Pancreas (tissue), 10 donors: ENCODE measurements at regions not wholly inside any gene's neighbourhood (a gene's known extent, or its start where the extent isn't known, plus 50 kb on each side); places are given as distances from the start of the nearest gene placed in this dataset.
"Not testable (repeated sequence)": the region's sequence is repeated elsewhere in the genome, so short reads cannot be mapped to it uniquely, and the experiment has no call there.

Experiments used
- ATAC-seq, 4 donors: fragments of 200-7000 bp; cut with Tn5 transposase; one replicate each; pipeline versions ENCODE4 v1.8.0 to v1.9.1; 2020; ENCODE audit warnings: mild to moderate bottlenecking in 4 of 4, moderate library complexity in 4 of 4
- DNase-seq, 6 donors: peaks; one replicate each; pipeline ENCODE4 v3.0.0-alpha.2; 2020
- FAIRE-seq: peaks from 2 replicates; lab custom pipeline; 2012; peaks lifted over from hg19 to GRCh38; lab: Jason Lieb, UNC
- H3K27ac ChIP-seq, 4 donors: fragments of 200-600 bp; sonication (generic); 1 replicate in 3 of 4; 2 replicates in 1 of 4; pipeline versions ENCODE4 v1.5.0 to v1.8.0; 2020
- H3K27me3 ChIP-seq, 4 donors: fragments of 200-600 bp; one replicate each; pipeline ENCODE4 v1.8.0; 2021
- H3K36me3 ChIP-seq, 3 donors: fragments of 200-600 bp; sonication (generic) in 1 of 3; one replicate each; pipeline versions ENCODE4 v1.5.0 to v1.8.0; 2020 to 2021
- H3K4me1 ChIP-seq, 3 donors: fragments of 200-600 bp; one replicate each; pipeline ENCODE4 v1.8.0; 2021
- H3K4me3 ChIP-seq, 4 donors: fragments of 200-600 bp; sonication (generic) in 2 of 4; one replicate each; pipeline versions ENCODE4 v1.5.0 to v1.8.0; 2020 to 2021
- H3K9me3 ChIP-seq, 4 donors: fragments of 200-600 bp; one replicate each; pipeline ENCODE4 v1.8.0; 2021
- WGBS, 2 donors: extraction: QIAGEN DNeasy Blood & Tissue Kit; methylation state at CpG; one replicate each; pipeline ENCODE4 v1.1.7; 2013; 5-methylcytosine and 5-hydroxymethylcytosine counted together
- intact Hi-C, 3 donors: fragments of 100-400 bp; cut with DNase I; formaldehyde crosslinking; loops; one replicate each; pipeline versions ENCODE4 v1.11.1 to v1.14.2; 2022
- TF ChIP-seq, protein P1 (sequence below), 4 donors: fragments of 200-600 bp; sonication (generic) in 3 of 4; IDR thresholded peaks; one replicate each; pipeline versions ENCODE4 v1.5.0 to v1.8.0; 2021; ENCODE audit warnings: antibody characterized with exemption in 4 of 4
- donor health status: healthy with polysubstance abuse.
- donor health status: DM: no; HTN: no; CAD: no; lungs with moderate emphysema.
- donor health status: DM: no; HTN: no; CAD: no.
- donor health status: control.
- donor health status: control.
- donor health status: Bipolar disorder and iron deficiency.
- donor health status: DM: yes; HTN: yes; CAD: no.
- donor health status: DM: no; HTN: no; CAD: no.
- donor health status: DM: no; HTN: no; CAD: no.
- donor health status: DM: yes; HTN: yes; CAD: no.

DNA sequence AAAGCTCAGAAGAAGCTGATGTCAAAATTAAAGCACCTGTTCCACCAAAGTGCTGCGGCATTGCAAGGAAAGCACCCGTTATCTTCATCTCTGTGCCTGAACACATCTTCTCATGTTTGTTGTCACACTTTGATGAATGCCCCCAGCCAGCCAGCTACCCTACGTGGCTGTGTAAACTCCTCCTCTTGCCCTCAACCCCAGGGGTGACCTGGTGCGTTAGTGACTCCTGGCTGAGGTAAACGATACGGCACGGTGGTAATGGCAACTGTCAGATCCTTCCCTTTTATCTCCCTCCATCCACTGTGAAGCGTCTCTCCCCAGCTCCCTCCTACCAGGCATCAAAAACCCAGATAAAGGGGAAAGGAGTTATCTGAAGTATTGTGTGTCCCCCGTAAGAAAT, 90.6 kb upstream of the WWC2 start:
- intact Hi-C loops = no loop called here
- Histone ChIP-seq H3K4me1 (no peaks in the 10 kb centered on the region), H3K4me3 (no peak overlapping the region), H3K36me3 (no peaks in the 10 kb centered on the region), H3K27ac (no peak overlapping the region), H3K27me3 (no peaks in the 10 kb centered on the region), H3K9me3 (no peaks in the 10 kb centered on the region)
- TF ChIP-seq, protein P1, sequence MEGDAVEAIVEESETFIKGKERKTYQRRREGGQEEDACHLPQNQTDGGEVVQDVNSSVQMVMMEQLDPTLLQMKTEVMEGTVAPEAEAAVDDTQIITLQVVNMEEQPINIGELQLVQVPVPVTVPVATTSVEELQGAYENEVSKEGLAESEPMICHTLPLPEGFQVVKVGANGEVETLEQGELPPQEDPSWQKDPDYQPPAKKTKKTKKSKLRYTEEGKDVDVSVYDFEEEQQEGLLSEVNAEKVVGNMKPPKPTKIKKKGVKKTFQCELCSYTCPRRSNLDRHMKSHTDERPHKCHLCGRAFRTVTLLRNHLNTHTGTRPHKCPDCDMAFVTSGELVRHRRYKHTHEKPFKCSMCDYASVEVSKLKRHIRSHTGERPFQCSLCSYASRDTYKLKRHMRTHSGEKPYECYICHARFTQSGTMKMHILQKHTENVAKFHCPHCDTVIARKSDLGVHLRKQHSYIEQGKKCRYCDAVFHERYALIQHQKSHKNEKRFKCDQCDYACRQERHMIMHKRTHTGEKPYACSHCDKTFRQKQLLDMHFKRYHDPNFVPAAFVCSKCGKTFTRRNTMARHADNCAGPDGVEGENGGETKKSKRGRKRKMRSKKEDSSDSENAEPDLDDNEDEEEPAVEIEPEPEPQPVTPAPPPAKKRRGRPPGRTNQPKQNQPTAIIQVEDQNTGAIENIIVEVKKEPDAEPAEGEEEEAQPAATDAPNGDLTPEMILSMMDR (IDR thresholded peaks at IDR 0.05) = no peak
- no peak for ATAC-seq
- WGBS, 2 donors = 5 to 6% methylated on average over 9 of the region's 9 CpGs
- FAIRE-seq = no peak
- no peak for DNase-seq

DNA sequence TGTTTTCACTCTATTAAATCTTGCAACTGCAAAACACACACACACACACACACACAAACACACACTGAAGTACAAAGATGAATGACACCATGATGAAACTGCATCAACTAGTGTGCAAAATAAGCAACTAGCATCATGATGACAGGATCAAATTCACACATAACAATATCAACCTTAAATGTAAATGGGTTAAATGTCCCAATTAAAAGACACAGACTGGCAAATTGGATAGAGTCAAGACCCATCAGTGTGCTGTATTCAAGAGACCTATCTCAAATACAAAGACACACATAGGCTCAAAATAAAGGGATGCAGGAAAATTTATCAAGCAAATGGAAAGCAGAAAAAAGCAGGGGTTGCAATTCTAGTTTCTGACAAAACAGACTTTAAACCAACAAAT, 87.2 kb upstream of the DCTD start:
- H3K27ac ChIP-seq, H3K9me3 ChIP-seq, DNase-seq, H3K36me3 ChIP-seq, H3K4me3 ChIP-seq, FAIRE-seq, ATAC-seq, H3K4me1 ChIP-seq, H3K27me3 ChIP-seq, intact Hi-C loops: not testable (repeated sequence)

DNA sequence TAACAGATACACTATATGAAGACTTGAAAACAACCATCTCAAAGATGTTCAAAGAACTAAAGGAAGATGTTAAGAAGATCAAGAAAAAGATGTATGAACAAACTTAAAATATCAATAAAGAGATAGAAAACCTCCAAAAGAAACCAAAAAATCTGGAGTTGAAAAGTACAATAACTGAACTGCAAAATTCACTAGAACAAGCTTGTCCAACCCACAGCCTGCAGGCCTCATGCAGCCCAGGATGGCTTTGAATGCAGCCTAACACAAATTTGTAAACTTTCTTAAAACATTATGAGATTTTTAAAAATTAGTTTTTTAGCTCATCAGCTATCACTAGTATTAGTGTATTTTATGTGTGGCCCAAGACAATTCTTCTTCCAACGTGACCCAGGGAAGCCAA, 77.0 kb upstream of the DCTD start:
- no peaks in the 10 kb centered on the region for H3K9me3 ChIP-seq
- H3K4me3 ChIP-seq = no peak overlapping the region
- FAIRE-seq = no peak
- DNase-seq = no peak
- no peak overlapping the region for H3K27ac ChIP-seq
- ATAC-seq = no peak
- H3K36me3 ChIP-seq = no peaks in the 10 kb centered on the region
- H3K27me3 ChIP-seq = no peaks in the 10 kb centered on the region
- H3K4me1 ChIP-seq = no peaks in the 10 kb centered on the region
- intact Hi-C loops = no loop called here
- WGBS, 2 donors = 59 to 76% methylated on average over 1 of the region's 1 CpG
- TF ChIP-seq, protein P1 (IDR thresholded peaks at IDR 0.05) = no peak

DNA sequence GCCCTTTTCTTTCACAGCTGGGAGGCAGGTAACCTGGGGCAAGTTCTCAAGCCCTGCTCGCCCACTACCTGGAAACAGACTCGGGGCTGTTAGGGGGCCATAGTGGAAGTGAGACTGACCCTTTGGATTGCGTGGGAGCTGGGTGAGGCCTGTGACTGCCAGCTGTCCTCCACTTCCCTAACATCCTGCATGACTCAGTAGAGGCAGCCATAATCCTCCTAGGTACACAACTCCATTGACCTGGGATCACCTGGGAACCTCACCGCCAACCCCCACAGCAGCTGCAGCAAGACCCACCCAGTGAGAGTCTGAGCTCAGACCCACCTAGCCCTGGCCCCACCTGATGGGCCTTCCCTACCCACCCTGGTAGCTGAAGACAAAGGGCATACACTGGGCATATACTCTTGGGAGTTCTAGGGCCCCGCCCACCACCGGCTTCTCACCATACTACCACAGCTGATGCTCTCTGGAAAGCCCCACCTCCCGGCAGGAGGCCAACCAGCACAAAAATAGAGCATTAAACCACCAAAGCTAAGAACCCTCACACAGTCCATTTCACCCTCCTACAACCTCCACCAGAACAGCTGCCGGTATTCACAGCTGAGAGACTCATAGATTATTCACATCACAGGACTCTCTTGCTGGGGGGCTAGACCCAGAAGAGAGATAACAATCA, 61.1 kb upstream of the DCTD start:
- TF ChIP-seq, protein P1 (IDR thresholded peaks at IDR 0.05) = no peak
- WGBS, 2 donors = 83 to 87% methylated on average over 8 of the region's 8 CpGs
- Histone ChIP-seq H3K4me3 (no peak overlapping the region), H3K36me3 (no peaks in the 10 kb centered on the region), H3K27me3 (no peaks in the 10 kb centered on the region), H3K9me3 (no peaks in the 10 kb centered on the region), H3K27ac (no peak overlapping the region), H3K4me1 (no peaks in the 10 kb centered on the region)
- FAIRE-seq (no peak), DNase-seq (no peak), ATAC-seq (no peak)
- intact Hi-C loops = no loop called here

DNA sequence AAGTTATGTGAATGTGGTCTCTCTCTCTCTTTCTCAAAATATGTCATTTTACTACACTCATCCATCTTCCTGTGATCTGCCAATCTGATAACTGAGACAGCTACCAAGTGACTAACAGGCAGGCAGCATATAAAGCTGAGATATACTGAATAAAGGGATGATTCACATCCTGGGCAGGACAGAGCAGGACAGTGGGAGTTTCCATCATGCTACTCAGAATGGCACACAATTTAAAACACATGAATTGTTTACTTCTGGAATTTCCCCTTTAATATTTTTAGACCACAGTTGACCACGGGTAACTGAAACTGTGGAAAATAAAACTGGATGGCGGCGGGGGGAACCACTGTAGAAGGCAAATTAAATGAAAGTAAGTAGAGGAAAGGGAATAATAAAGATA, 58.6 kb upstream of the DCTD start:
- Histone ChIP-seq H3K9me3 (no peaks in the 10 kb centered on the region), H3K36me3 (no peaks in the 10 kb centered on the region), H3K4me1 (no peaks in the 10 kb centered on the region), H3K27ac (no peak overlapping the region), H3K27me3 (no peaks in the 10 kb centered on the region), H3K4me3 (no peak overlapping the region)
- TF ChIP-seq, protein P1 (IDR thresholded peaks at IDR 0.05) = no peak
- DNase-seq (no peak), FAIRE-seq (no peak), ATAC-seq (peak in 2 of 4 donors; percentile 63)
- WGBS, 2 donors = 69 to 76% methylated on average over 3 of the region's 3 CpGs
- intact Hi-C loops = no loop called here
